Endothelial cell of umbilical vein (primary cell): ENCODE measurements at regions not wholly inside any gene's neighbourhood (a gene's known extent, or its start where the extent isn't known, plus 50 kb on each side); places are given as distances from the start of the nearest gene placed in this dataset.

Experiments
- EZH2 ChIP-seq: IDR thresholded peaks from 2 replicates; pipeline ENCODE4 v1.6.1; 2012; ENCODE audit warnings: borderline replicate concordance, low read depth, mild to moderate bottlenecking, moderate library complexity, low read length, inconsistent platforms; ENCODE audit not compliant: severe bottlenecking
- POLR2A ChIP-seq: IDR thresholded peaks from 2 replicates; pipeline ENCODE4 v1.6.1; 2012; ENCODE audit warnings: low read depth, mild to moderate bottlenecking, control low read depth, low read length
- POLR2AphosphoS5 ChIP-seq: IDR thresholded peaks from 2 replicates; pipeline ENCODE4 v1.6.1; 2012; ENCODE audit warnings: low read depth, mild to moderate bottlenecking, control low read depth, low read length, moderate library complexity; ENCODE audit not compliant: insufficient read depth
- TF ChIP-seq, protein P1 (sequence below), 2 donors: IDR thresholded peaks; 1 replicate in 1 of 2; 2 replicates in 1 of 2; pipeline ENCODE4 v1.5.1; 2011; ENCODE audit warnings: low read length in 2 of 2, mild to moderate bottlenecking in 2 of 2, moderate library complexity in 2 of 2, control low read depth in 1 of 2, inconsistent platforms in 1 of 2, low read depth in 1 of 2; ENCODE audit not compliant: insufficient read depth in 1 of 2; ENCODE audit errors: extremely low read depth in 1 of 2
- TF ChIP-seq, protein P2 (sequence below): IDR thresholded peaks from 2 replicates; pipeline ENCODE4 v1.6.1; 2011; ENCODE audit not compliant: insufficient read depth, insufficient read length

DNA sequence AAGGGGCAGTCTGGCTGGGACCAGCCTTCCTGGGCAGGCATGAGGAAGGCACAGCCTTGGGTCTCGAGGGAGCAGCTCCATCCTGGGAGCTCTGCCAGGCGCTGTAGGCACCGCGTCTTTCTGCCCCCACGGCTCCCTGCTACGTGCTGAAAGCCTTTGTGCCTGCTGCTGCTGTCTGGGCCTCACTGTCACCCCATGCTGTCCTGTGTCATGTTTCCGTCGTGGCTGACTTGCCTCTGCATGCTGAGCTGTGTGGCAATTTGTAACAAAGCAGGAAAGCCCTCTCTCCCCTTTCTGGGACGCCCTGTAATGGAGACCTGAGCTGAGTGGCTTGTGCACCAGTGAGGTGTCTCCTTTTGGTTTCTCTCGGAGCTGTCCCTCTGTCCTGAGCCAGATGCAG is 152.5 kb downstream of the TSN start:
- no peak for TF ChIP-seq POLR2A
- TF ChIP-seq, protein P1, sequence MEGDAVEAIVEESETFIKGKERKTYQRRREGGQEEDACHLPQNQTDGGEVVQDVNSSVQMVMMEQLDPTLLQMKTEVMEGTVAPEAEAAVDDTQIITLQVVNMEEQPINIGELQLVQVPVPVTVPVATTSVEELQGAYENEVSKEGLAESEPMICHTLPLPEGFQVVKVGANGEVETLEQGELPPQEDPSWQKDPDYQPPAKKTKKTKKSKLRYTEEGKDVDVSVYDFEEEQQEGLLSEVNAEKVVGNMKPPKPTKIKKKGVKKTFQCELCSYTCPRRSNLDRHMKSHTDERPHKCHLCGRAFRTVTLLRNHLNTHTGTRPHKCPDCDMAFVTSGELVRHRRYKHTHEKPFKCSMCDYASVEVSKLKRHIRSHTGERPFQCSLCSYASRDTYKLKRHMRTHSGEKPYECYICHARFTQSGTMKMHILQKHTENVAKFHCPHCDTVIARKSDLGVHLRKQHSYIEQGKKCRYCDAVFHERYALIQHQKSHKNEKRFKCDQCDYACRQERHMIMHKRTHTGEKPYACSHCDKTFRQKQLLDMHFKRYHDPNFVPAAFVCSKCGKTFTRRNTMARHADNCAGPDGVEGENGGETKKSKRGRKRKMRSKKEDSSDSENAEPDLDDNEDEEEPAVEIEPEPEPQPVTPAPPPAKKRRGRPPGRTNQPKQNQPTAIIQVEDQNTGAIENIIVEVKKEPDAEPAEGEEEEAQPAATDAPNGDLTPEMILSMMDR (IDR thresholded peaks at IDR 0.05; ENCODE audit: extremely low read depth in 1 of 2, insufficient read depth in 1 of 2, low read depth in 1 of 2, low read length in 2 of 2): no peak
- TF ChIP-seq POLR2AphosphoS5: no peak
- TF ChIP-seq, protein P2, sequence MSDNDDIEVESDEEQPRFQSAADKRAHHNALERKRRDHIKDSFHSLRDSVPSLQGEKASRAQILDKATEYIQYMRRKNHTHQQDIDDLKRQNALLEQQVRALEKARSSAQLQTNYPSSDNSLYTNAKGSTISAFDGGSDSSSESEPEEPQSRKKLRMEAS: no peak
- no peak for TF ChIP-seq EZH2
